ENCODE measurements at regions not wholly inside any gene's neighbourhood (a gene's known extent, or its start where the extent isn't known, plus 50 kb on each side); places are given as distances from the start of the nearest gene placed in this dataset.

DNA sequence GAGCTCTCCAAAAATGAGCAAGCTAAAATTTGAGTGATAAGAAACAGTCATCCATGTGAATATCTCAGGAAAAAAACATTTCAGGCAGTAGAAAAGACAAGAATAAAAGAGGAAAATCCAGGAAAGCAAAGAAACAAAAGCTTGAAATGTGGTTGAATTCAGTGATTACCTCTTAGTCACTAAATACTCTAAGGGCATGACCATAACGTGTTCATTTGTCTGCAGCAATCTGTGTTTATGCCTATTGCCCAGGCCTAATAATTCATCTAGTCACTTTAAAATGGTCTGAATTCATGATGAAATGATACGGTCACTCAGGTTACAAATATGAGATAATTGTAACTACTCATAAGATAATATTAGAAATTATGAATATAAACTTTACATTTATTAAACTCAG, 837.9 kb downstream of the STPG2 start:
- no TSS peak for BruUV-seq (replicated peaks)
- no peak overlapping the region for H3K4me3 ChIP-seq (ENCODE audit: low read depth, low read length)
- ChIA-PET CTCF (no interaction called here), POLR2A (no interaction called here)
- Mint-ChIP-seq H3K36me3 (ENCODE audit: insufficient read depth, unreplicated experiment) (no peaks in the 10 kb centered on the region), H3K27me3 (ENCODE audit: insufficient read depth, unreplicated experiment) (no peaks in the 10 kb centered on the region), H3K27ac (ENCODE audit: unreplicated experiment) (no peak overlapping the region), H3K4me3 (ENCODE audit: unreplicated experiment) (no peak overlapping the region), H3K4me1 (ENCODE audit: low read depth, unreplicated experiment) (no peaks in the 10 kb centered on the region), H3K9me3 (ENCODE audit: unreplicated experiment) (no peaks in the 10 kb centered on the region)
- intact Hi-C loops (cut with micrococcal nuclease; ENCODE audit: unreplicated experiment), result no loop called here
- H3K9me3 ChIP-seq, result no peaks in the 10 kb centered on the region
- DNase-seq, result no peak
- H3K27me3 ChIP-seq (replicated peaks; ENCODE audit: control insufficient read depth, insufficient read depth, low read length), result no peaks in the 10 kb centered on the region
- H3K4me1 ChIP-seq, result no peaks in the 10 kb centered on the region
- TF ChIP-seq, protein P1, sequence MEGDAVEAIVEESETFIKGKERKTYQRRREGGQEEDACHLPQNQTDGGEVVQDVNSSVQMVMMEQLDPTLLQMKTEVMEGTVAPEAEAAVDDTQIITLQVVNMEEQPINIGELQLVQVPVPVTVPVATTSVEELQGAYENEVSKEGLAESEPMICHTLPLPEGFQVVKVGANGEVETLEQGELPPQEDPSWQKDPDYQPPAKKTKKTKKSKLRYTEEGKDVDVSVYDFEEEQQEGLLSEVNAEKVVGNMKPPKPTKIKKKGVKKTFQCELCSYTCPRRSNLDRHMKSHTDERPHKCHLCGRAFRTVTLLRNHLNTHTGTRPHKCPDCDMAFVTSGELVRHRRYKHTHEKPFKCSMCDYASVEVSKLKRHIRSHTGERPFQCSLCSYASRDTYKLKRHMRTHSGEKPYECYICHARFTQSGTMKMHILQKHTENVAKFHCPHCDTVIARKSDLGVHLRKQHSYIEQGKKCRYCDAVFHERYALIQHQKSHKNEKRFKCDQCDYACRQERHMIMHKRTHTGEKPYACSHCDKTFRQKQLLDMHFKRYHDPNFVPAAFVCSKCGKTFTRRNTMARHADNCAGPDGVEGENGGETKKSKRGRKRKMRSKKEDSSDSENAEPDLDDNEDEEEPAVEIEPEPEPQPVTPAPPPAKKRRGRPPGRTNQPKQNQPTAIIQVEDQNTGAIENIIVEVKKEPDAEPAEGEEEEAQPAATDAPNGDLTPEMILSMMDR (IDR thresholded peaks at IDR 0.05; ENCODE audit: insufficient read depth in 1 of 2, low read depth in 1 of 2, low read length in 1 of 2, severe bottlenecking in 1 of 2, unreplicated experiment in 1 of 2), result no peak
- no peaks in the 10 kb centered on the region for H3K36me3 ChIP-seq (ENCODE audit: control insufficient read depth, insufficient read depth, low read length)

DNA sequence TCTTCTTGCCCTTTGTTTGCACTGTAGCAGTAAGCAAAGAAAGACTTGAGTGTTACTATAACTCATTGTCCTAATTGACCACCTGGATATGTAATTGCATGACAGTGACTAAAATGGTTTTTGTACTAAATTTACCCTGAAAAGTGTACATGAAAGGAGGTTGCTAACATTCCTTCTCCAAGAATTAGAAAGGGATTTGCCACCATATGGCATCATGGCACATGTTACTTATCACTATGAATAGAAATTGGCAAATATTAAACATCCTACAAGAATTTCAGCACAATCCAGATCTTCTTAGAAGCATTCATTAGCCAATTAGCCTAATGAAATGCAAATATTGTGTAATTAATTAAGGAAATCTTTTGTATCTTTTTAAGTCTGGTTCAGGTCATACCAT, 834.2 kb downstream of the STPG2 start:
- Histone ChIP-seq H3K36me3 (ENCODE audit: control insufficient read depth, insufficient read depth, low read length) (no peaks in the 10 kb centered on the region), H3K9me3 (no peaks in the 10 kb centered on the region), H3K4me3 (ENCODE audit: low read depth, low read length) (no peak overlapping the region), H3K27me3 (replicated peaks; ENCODE audit: control insufficient read depth, insufficient read depth, low read length) (no peaks in the 10 kb centered on the region), H3K4me1 (no peaks in the 10 kb centered on the region)
- DNase-seq, result no peak
- Mint-ChIP-seq H3K27ac (ENCODE audit: unreplicated experiment) (no peak overlapping the region), H3K27me3 (ENCODE audit: insufficient read depth, unreplicated experiment) (no peaks in the 10 kb centered on the region), H3K4me1 (ENCODE audit: low read depth, unreplicated experiment) (no peaks in the 10 kb centered on the region), H3K9me3 (ENCODE audit: unreplicated experiment) (no peaks in the 10 kb centered on the region), H3K36me3 (ENCODE audit: insufficient read depth, unreplicated experiment) (no peaks in the 10 kb centered on the region), H3K4me3 (ENCODE audit: unreplicated experiment) (no peak overlapping the region)
- ChIA-PET POLR2A (no interaction called here), CTCF (no interaction called here)
- TF ChIP-seq, protein P1 (IDR thresholded peaks at IDR 0.05; ENCODE audit: insufficient read depth in 1 of 2, low read depth in 1 of 2, low read length in 1 of 2, severe bottlenecking in 1 of 2, unreplicated experiment in 1 of 2), result no peak
- no TSS peak for BruUV-seq (replicated peaks)
- intact Hi-C loops (cut with micrococcal nuclease; ENCODE audit: unreplicated experiment), result no loop called here

GRCh38 chr4:97317201-97317600, 826.1 kb downstream of the STPG2 start:
- no peaks in the 10 kb centered on the region for H3K4me1 Mint-ChIP-seq (ENCODE audit: low read depth, unreplicated experiment)

More at GRCh38 chr4:97317201-97317600, 826.1 kb downstream of the STPG2 start:
- DNase-seq, result no peak
- intact Hi-C loops (cut with micrococcal nuclease; ENCODE audit: unreplicated experiment), result no loop called here
- CTCF ChIA-PET, result no interaction called here
- H3K27ac Mint-ChIP-seq (ENCODE audit: unreplicated experiment), result no peak overlapping the region
- POLR2A ChIA-PET, result no interaction called here
- TF ChIP-seq, protein P1 (IDR thresholded peaks at IDR 0.05; ENCODE audit: insufficient read depth in 1 of 2, low read depth in 1 of 2, low read length in 1 of 2, severe bottlenecking in 1 of 2, unreplicated experiment in 1 of 2), result no peak
- no peaks in the 10 kb centered on the region for H3K9me3 Mint-ChIP-seq (ENCODE audit: unreplicated experiment)
- no peak overlapping the region for H3K4me3 Mint-ChIP-seq (ENCODE audit: unreplicated experiment)
- no peaks in the 10 kb centered on the region for H3K36me3 Mint-ChIP-seq (ENCODE audit: insufficient read depth, unreplicated experiment)
- Histone ChIP-seq H3K36me3 (ENCODE audit: control insufficient read depth, insufficient read depth, low read length) (no peaks in the 10 kb centered on the region), H3K9me3 (no peaks in the 10 kb centered on the region), H3K4me3 (ENCODE audit: low read depth, low read length) (no peak overlapping the region), H3K27me3 (replicated peaks; ENCODE audit: control insufficient read depth, insufficient read depth, low read length) (no peaks in the 10 kb centered on the region), H3K4me1 (no peaks in the 10 kb centered on the region)
- no peaks in the 10 kb centered on the region for H3K27me3 Mint-ChIP-seq (ENCODE audit: insufficient read depth, unreplicated experiment)
- BruUV-seq (replicated peaks), result no TSS peak
